OCI-LY7 (cell line): ENCODE measurements at regions not wholly inside any gene's neighbourhood (a gene's known extent, or its start where the extent isn't known, plus 50 kb on each side); places are given as distances from the start of the nearest gene placed in this dataset.
A peak's percentile ranks its signal among the peaks of the same experiment; 100 is the strongest.

Experiments used
- BruUV-seq: library from RNA; stranded (reverse); fragments of 400-500 nt; replicated peaks from 2 replicates; lab custom pipeline; 2021; lab: Mats Ljungman, UMichigan
- CTCF ChIA-PET: fragments of 300-600 bp; sonication (Branson Sonifier 250); formaldehyde crosslinking; loops from one replicate; lab custom pipeline; 2022; ENCODE audit warnings: antibody characterized with exemption; ENCODE audit not compliant: unreplicated experiment; lab: Charles Lee
- POLR2A ChIA-PET: fragments of 300-600 bp; sonication (Branson Sonifier 250); formaldehyde crosslinking; loops from one replicate; lab custom pipeline; 2022; ENCODE audit warnings: antibody characterized with exemption; lab: Charles Lee
- DNase-seq: peaks from one replicate; pipeline ENCODE4 v3.0.0-alpha.2; 2015; ENCODE audit warnings: low spot score
- H2AFZ ChIP-seq: fragments of 200-600 bp; sonication (generic), shearing (Covaris generic); 2 replicates; pipeline ENCODE4 v1.6.1; 2014; ENCODE audit warnings: mild to moderate bottlenecking, antibody characterized with exemption, low read length, moderate library complexity
- H3K27ac ChIP-seq: fragments of 200-600 bp; sonication (generic); 2 replicates; pipeline ENCODE4 v1.5.1; 2014; ENCODE audit warnings: mixed run types, low read depth, mild to moderate bottlenecking, moderate library complexity, low read length, inconsistent platforms; ENCODE audit not compliant: poor library complexity, severe bottlenecking
- H3K36me3 ChIP-seq: fragments of 200-600 bp; sonication (generic); 2 replicates; pipeline ENCODE4 v1.6.1; 2014; ENCODE audit warnings: mild to moderate bottlenecking, antibody characterized with exemption, low read length, moderate library complexity, mixed read lengths; ENCODE audit not compliant: insufficient read depth
- H3K4me1 ChIP-seq: fragments of 200-600 bp; sonication (generic); 2 replicates; pipeline ENCODE4 v1.5.1; 2014; ENCODE audit warnings: mild to moderate bottlenecking, low read length; ENCODE audit not compliant: insufficient read depth, poor library complexity, severe bottlenecking
- H3K4me2 ChIP-seq: fragments of 200-600 bp; sonication (generic); 2 replicates; pipeline ENCODE4 v1.6.1; 2014; ENCODE audit warnings: mild to moderate bottlenecking, low read length
- H3K4me3 ChIP-seq: fragments of 200-600 bp; sonication (generic); 2 replicates; pipeline ENCODE4 v1.5.1; 2014; ENCODE audit warnings: mild to moderate bottlenecking, low read depth, low read length; ENCODE audit not compliant: poor library complexity, severe bottlenecking
- H3K79me2 ChIP-seq: fragments of 200-600 bp; sonication (generic); 2 replicates; pipeline ENCODE4 v1.6.1; 2016; ENCODE audit warnings: low read depth, mild to moderate bottlenecking, low read length, moderate library complexity, mixed read lengths; ENCODE audit not compliant: insufficient read depth
- H3K9me2 ChIP-seq: fragments of 200-600 bp; sonication (generic); 2 replicates; pipeline ENCODE4 v1.6.1; 2016; ENCODE audit warnings: mild to moderate bottlenecking, low read length, mixed read lengths; ENCODE audit not compliant: insufficient read depth
- H3K9me3 ChIP-seq: fragments of 200-600 bp; sonication (generic); 2 replicates; pipeline ENCODE4 v1.6.1; 2014; ENCODE audit warnings: mild to moderate bottlenecking, mixed run types, low read length, mixed read lengths
- H4K20me1 ChIP-seq: fragments of 200-600 bp; sonication (generic); 2 replicates; pipeline ENCODE4 v1.6.1; 2014; ENCODE audit warnings: mild to moderate bottlenecking, antibody characterized with exemption, low read length, moderate library complexity, mixed read lengths; ENCODE audit not compliant: insufficient read depth
- EZH2phosphoT487 ChIP-seq: fragments of 200-600 bp; sonication (generic); IDR thresholded peaks from 2 replicates; pipeline ENCODE4 v1.6.1; 2018; ENCODE audit warnings: low read depth, borderline replicate concordance, mild to moderate bottlenecking, mixed run types, antibody characterized with exemption, low read length, moderate library complexity, mixed read lengths
- intact Hi-C: fragments of 100-400 bp; cut with micrococcal nuclease; formaldehyde crosslinking; loops from one replicate; pipeline ENCODE4 v1.10.0; 2022; ENCODE audit not compliant: unreplicated experiment
- TF ChIP-seq, protein P1 (sequence below): fragments of 200-600 bp; sonication (generic); conservative IDR thresholded peaks from 2 replicates; pipeline ENCODE4 v1.5.1; 2014; ENCODE audit warnings: mild to moderate bottlenecking, antibody characterized with exemption, low read length, moderate library complexity, mixed read lengths

DNA sequence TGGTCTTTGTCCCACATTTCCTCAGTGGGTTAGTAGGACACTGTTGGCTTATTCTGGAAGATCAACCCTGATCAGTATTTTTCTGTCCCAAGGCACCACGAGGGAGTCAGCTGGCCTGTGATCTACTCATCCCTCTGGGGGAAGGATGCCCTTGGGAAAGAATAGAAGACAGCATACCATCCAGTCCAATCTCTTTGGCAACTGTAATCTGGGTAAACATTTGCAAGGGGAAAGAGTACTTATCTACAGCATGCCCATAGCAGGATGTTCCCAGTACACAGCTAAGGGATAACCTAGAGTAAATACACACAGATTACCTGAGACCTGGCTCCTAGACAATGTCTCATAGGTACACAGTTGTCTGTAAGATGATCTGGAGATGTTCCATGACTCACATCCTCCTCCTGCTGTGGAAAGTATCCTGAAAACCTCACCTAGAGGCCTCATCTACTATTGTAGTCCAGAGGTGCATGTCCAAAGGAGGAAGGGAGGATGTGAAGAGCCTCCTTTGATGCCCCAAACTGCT, 134.3 kb upstream of the VWC2 start:
- H3K27ac ChIP-seq, result no peak overlapping the region
- POLR2A ChIA-PET, result interaction anchor here (0.7 kb wide), 2 partner anchors 222 to 675 kb away, joined by 3 read pairs; no protein-coding TSS in a partner anchor
- H3K36me3 ChIP-seq, result no peaks in the 10 kb centered on the region
- H2AFZ ChIP-seq, result no peak overlapping the region
- no peaks in the 10 kb centered on the region for H3K9me3 ChIP-seq
- intact Hi-C loops, result loop anchor here (10.0 kb wide), 1 partner anchor 156 kb away; no protein-coding TSS in a partner anchor
- no peak overlapping the region for H3K4me2 ChIP-seq
- no peaks in the 10 kb centered on the region for H4K20me1 ChIP-seq
- TF ChIP-seq, protein P1, sequence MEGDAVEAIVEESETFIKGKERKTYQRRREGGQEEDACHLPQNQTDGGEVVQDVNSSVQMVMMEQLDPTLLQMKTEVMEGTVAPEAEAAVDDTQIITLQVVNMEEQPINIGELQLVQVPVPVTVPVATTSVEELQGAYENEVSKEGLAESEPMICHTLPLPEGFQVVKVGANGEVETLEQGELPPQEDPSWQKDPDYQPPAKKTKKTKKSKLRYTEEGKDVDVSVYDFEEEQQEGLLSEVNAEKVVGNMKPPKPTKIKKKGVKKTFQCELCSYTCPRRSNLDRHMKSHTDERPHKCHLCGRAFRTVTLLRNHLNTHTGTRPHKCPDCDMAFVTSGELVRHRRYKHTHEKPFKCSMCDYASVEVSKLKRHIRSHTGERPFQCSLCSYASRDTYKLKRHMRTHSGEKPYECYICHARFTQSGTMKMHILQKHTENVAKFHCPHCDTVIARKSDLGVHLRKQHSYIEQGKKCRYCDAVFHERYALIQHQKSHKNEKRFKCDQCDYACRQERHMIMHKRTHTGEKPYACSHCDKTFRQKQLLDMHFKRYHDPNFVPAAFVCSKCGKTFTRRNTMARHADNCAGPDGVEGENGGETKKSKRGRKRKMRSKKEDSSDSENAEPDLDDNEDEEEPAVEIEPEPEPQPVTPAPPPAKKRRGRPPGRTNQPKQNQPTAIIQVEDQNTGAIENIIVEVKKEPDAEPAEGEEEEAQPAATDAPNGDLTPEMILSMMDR, result no peak
- no peak for TF ChIP-seq EZH2phosphoT487
- H3K4me1 ChIP-seq, result no peaks in the 10 kb centered on the region
- H3K79me2 ChIP-seq, result no peaks in the 10 kb centered on the region
- DNase-seq, result no peak
- no peaks in the 10 kb centered on the region; the same call in 1 of the 2 replicates for H3K9me2 ChIP-seq
- H3K4me3 ChIP-seq, result no peak overlapping the region
- BruUV-seq, result no TSS peak
- CTCF ChIA-PET, result no interaction called here

GRCh38 chr7:49639808-49640207, 133.6 kb upstream of the VWC2 start:
- ChIA-PET CTCF (no interaction called here), POLR2A (interaction anchor here (0.7 kb wide), 1 partner anchor 223 kb away, joined by 3 read pairs; no protein-coding TSS in a partner anchor)
- TF ChIP-seq, protein P1, result no peak
- no peak for TF ChIP-seq EZH2phosphoT487

GRCh38 chr7:49643321-49643720, 130.1 kb upstream of the VWC2 start:
- Histone ChIP-seq H4K20me1 (no peaks in the 10 kb centered on the region), H3K4me3 (no peak overlapping the region), H2AFZ (no peak overlapping the region), H3K9me2 (no peaks in the 10 kb centered on the region), H3K9me3 (no peaks in the 10 kb centered on the region), H3K27ac (no peak overlapping the region), H3K36me3 (no peaks in the 10 kb centered on the region), H3K79me2 (no peaks in the 10 kb centered on the region), H3K4me2 (no peak overlapping the region), H3K4me1 (peaks cover 7% of the 10 kb centered on the region)
- no TSS peak for BruUV-seq
- DNase-seq, result no peak
- CTCF ChIA-PET, result no interaction called here
- POLR2A ChIA-PET, result no interaction called here
- intact Hi-C loops, result loop anchor here (10.0 kb wide), 1 partner anchor 639 kb away; no protein-coding TSS in a partner anchor
- TF ChIP-seq EZH2phosphoT487, result no peak
- TF ChIP-seq, protein P1, result no peak

More at GRCh38 chr7:49639808-49640207, 133.6 kb upstream of the VWC2 start:
- no peak overlapping the region for H3K4me3 ChIP-seq
- H3K4me2 ChIP-seq, result no peak overlapping the region
- H3K4me1 ChIP-seq, result no peaks in the 10 kb centered on the region
- BruUV-seq, result no TSS peak
- intact Hi-C loops, result loop anchor here (10.0 kb wide), 2 partner anchors 155 to 635 kb away; no protein-coding TSS in a partner anchor
- no peaks in the 10 kb centered on the region for H4K20me1 ChIP-seq
- no peaks in the 10 kb centered on the region for H3K9me3 ChIP-seq
- H3K79me2 ChIP-seq, result no peaks in the 10 kb centered on the region
- H2AFZ ChIP-seq, result 0 out of 2 replicates have a peak overlapping the region, but pooled peaks have one; percentile 24
- no peaks in the 10 kb centered on the region; the same call in 1 of the 2 replicates for H3K9me2 ChIP-seq
- no peak for DNase-seq
- H3K27ac ChIP-seq, result no peak overlapping the region
- no peaks in the 10 kb centered on the region for H3K36me3 ChIP-seq
